Retinal pigment epithelial cell (primary cell): ENCODE measurements at regions not wholly inside any gene's neighbourhood (a gene's known extent, or its start where the extent isn't known, plus 50 kb on each side); places are given as distances from the start of the nearest gene placed in this dataset.
"Not testable (repeated sequence)": the region's sequence is repeated elsewhere in the genome, so short reads cannot be mapped to it uniquely, and the experiment has no call there.

Experiments
- DNase-seq: peaks from one replicate; pipeline ENCODE4 v3.0.0-alpha.2; 2010; ENCODE audit warnings: low read depth
- H3K4me3 ChIP-seq: 2 replicates; pipeline ENCODE4 v1.5.1; 2011; ENCODE audit warnings: mild to moderate bottlenecking, low read length, control low read depth, moderate library complexity
- TF ChIP-seq, protein P1 (sequence below): conservative IDR thresholded peaks from 2 replicates; pipeline ENCODE4 v1.5.1; 2011; ENCODE audit warnings: low read depth, low read length, control low read depth, inconsistent platforms

GRCh38 chr2:91422102-91422501 is 2730.6 kb downstream of the RPIA start:
- not testable (repeated sequence) for H3K4me3 ChIP-seq, DNase-seq

DNA sequence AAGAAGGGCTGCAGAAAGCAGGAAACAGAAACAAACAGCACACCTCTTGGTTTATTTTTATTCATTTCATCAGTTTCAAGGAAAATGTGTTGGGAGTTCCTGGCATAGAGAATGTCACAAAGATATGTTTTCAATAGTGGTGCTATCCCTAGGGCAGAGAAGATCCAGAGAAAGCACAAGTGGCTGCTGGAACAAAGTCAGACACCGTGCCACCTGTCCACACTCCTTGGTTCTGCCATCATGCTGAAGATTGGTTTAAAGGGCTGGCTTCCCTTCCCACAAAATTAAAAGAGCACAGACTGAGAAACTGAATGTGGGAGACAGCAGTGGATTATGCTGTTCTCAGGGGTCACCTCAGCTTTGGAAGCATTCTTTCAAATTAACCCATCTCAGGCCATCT is 2735.7 kb downstream of the RPIA start:
- DNase-seq, H3K4me3 ChIP-seq: not testable (repeated sequence)

DNA sequence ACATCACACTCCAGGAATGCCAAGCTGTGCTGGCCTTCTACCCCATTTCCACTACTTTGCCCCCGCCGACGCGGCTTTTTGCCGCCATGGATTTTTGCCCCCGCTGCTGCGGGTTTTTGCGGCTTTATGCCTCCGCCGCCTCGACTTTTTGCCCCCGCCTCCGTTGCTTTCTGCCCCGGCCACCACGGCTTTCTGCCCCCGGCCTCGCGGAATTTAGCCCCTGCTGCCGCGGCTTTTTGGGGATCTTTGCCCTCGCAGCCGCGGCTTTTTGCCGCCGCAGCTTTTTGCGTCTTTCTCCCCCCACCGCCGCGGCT is 2750.4 kb downstream of the RPIA start:
- not testable (repeated sequence) for DNase-seq
- H3K4me3 ChIP-seq: peak overlapping the region; percentile 51

GRCh38 chr2:91442246-91442905 is 2750.9 kb downstream of the RPIA start:
- TF ChIP-seq, protein P1, sequence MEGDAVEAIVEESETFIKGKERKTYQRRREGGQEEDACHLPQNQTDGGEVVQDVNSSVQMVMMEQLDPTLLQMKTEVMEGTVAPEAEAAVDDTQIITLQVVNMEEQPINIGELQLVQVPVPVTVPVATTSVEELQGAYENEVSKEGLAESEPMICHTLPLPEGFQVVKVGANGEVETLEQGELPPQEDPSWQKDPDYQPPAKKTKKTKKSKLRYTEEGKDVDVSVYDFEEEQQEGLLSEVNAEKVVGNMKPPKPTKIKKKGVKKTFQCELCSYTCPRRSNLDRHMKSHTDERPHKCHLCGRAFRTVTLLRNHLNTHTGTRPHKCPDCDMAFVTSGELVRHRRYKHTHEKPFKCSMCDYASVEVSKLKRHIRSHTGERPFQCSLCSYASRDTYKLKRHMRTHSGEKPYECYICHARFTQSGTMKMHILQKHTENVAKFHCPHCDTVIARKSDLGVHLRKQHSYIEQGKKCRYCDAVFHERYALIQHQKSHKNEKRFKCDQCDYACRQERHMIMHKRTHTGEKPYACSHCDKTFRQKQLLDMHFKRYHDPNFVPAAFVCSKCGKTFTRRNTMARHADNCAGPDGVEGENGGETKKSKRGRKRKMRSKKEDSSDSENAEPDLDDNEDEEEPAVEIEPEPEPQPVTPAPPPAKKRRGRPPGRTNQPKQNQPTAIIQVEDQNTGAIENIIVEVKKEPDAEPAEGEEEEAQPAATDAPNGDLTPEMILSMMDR: no peak
- no peak for DNase-seq
- peak overlapping the region; percentile 51 for H3K4me3 ChIP-seq

GRCh38 chr2:91442906-91443729 is 2751.6 kb downstream of the RPIA start:
- DNase-seq: not testable (repeated sequence)
- peak overlapping the region; percentile 51 for H3K4me3 ChIP-seq

- not testable (repeated sequence) for DNase-seq, H3K4me3 ChIP-seq
Measured at GRCh38 chr2:91443730-91444115, 2752.2 kb downstream of the RPIA start.

DNA sequence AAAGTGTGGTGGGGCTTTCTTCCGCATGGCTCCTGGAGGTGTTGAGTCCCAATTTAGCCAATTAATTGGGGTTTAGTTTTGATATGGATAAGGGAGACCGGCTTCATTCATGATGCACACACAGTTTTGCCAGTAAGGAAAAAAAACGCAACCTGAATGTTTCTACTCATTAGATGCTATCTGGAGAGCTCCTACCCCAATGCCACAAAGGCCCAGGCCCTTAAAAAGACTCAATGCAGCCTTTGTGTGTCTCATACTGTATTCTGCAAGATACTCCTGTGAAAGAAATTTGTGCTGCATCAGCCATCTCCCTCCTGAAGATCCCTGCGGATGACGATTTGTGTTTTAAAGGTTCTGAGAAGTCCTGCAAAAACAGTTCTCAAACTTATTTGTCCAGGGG is 2754.2 kb downstream of the RPIA start:
- H3K4me3 ChIP-seq, DNase-seq: not testable (repeated sequence)

DNA sequence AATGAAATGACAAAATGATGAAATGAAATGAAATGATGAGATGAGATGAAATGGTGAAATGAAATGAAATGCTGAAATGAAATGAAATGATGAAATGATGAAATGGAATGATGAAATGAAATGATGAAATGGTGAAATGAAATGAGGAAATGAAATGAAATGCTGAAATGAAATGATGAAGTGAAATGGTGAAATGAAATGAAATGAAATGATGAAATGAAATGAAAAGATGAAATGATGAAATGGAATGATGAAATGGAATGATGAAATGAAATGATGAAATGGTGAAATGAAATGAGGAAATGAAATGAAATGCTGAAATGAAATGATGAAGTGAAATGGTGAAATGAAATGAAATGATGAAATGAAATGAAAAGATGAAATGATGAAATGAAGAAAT is 2755.0 kb downstream of the RPIA start:
- not testable (repeated sequence) for DNase-seq, H3K4me3 ChIP-seq

GRCh38 chr2:91446915-91447314 is 2755.4 kb downstream of the RPIA start:
- not testable (repeated sequence) for DNase-seq, H3K4me3 ChIP-seq

- not testable (repeated sequence) for H3K4me3 ChIP-seq, DNase-seq
Measured at GRCh38 chr2:91447508-91447907, 2756.0 kb downstream of the RPIA start.

GRCh38 chr2:91462292-91462691 is 2770.8 kb downstream of the RPIA start:
- not testable (repeated sequence) for H3K4me3 ChIP-seq, DNase-seq

- DNase-seq, H3K4me3 ChIP-seq: not testable (repeated sequence)
Measured at GRCh38 chr2:91463007-91463406, 2771.5 kb downstream of the RPIA start.

DNA sequence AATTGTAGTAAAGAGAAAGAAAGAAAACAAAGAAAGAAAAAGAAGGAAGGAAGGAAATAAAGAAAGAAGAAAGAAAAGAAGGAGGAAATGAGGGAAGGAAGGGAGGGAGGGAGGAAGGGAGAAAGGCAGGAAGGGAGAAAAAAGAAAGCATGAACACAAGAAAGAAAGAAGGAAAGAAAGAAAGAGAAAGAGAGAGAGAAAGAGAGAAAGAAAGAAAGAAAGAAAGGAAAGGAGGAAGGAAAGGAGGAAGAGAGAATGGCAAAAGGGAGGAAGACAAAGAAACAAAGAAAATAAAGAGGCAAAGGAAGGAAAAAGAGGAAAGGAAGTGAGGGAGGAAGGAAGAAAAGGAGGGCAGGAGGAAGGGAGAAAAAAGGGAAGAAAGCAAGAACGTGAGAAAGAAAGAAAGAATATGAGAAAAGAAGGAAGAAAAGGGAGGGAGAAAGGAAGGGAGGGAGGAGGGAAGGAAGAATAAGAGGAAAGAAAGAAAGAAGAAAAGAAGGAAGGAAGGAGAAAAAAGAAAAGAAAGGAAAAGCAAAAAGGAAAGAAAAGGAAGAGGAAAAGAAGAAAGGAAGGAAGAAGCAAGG is 2775.4 kb downstream of the RPIA start:
- DNase-seq, H3K4me3 ChIP-seq: not testable (repeated sequence)

- not testable (repeated sequence) for H3K4me3 ChIP-seq, DNase-seq
Measured at GRCh38 chr2:91476244-91476935, 2784.9 kb downstream of the RPIA start.

DNA sequence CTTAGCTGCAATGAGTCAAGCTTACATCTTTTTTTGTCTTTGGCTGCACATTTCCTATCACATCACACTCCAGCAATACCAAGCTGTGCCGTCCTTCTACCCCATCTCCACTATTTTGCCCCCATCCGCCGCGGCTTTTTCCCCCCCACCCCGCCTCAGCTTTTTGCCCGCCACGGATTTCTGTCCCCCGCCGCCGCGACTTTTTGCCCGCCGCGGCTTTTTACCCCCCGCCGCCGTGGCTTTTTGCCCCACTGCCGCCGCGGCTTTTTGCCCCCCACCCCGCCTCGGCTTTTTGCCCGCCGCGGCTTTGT is 2785.4 kb downstream of the RPIA start:
- not testable (repeated sequence) for DNase-seq, H3K4me3 ChIP-seq

DNA sequence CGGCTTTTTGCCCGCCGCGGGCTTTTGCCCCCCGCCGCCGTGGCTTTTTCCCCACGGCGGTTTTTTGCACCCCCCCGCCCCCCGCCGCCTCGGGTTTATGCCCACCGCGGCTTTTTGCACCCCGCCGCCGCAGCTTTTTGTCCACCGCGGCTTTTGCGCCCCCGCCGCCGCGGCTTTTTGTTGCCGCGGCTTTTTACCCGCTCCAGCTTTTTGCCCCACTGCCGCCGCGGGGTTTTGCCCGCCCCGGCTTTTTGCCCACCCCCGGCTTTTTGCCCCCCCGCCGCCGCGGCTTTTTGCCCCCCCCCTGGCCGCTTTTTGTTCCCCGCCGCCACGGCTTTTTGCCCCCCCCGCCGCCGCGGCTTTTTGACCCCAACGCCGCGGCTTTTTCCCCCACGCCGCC is 2785.8 kb downstream of the RPIA start:
- peak overlapping the region; percentile 49 for H3K4me3 ChIP-seq
- DNase-seq: not testable (repeated sequence)
